DND-41 (cell line): ENCODE measurements at regions not wholly inside any gene's neighbourhood (a gene's known extent, or its start where the extent isn't known, plus 50 kb on each side); places are given as distances from the start of the nearest gene placed in this dataset.

Experiments used
- ATAC-seq: fragments of 200-7000 bp; cut with Tn5 transposase; 3 replicates; pipeline ENCODE4 v1.9.1; 2021; ENCODE audit warnings: low read depth; ENCODE audit not compliant: insufficient read depth
- DNase-seq: peaks from one replicate; pipeline ENCODE4 v3.0.0-alpha.2; 2020
- H2AFZ ChIP-seq: 2 replicates; pipeline ENCODE4 v1.6.0; 2012; ENCODE audit warnings: low read depth, low read length
- H3K27ac ChIP-seq: 2 replicates; pipeline ENCODE4 v1.5.1; 2012; ENCODE audit warnings: low read length, inconsistent platforms
- H3K27me3 ChIP-seq: fragments of 200-600 bp; sonication (generic); 2 replicates; pipeline ENCODE4 v1.6.0; 2012; ENCODE audit warnings: low read length, mild to moderate bottlenecking, inconsistent platforms; ENCODE audit not compliant: insufficient read depth, poor library complexity
- H3K36me3 ChIP-seq: 2 replicates; pipeline ENCODE4 v1.5.1; 2012; ENCODE audit warnings: low read length, inconsistent platforms; ENCODE audit not compliant: insufficient read depth
- H3K4me1 ChIP-seq: 2 replicates; pipeline ENCODE4 v1.5.1; 2012; ENCODE audit warnings: mild to moderate bottlenecking, low read length; ENCODE audit not compliant: insufficient read depth
- H3K4me2 ChIP-seq: 2 replicates; pipeline ENCODE4 v1.6.0; 2012; ENCODE audit warnings: mild to moderate bottlenecking, moderate library complexity, low read length, inconsistent platforms; ENCODE audit not compliant: insufficient read depth
- H3K4me3 ChIP-seq, 2 experiments: fragments of 200-600 bp in 1 of 2; shearing (Covaris generic) in 1 of 2; 2 replicates each; pipeline ENCODE4 v1.5.1; 2012 to 2016; ENCODE audit warnings: inconsistent platforms in 2 of 2, low read length in 2 of 2, mild to moderate bottlenecking in 2 of 2, low read depth in 1 of 2, moderate library complexity in 1 of 2
- H3K79me2 ChIP-seq: 2 replicates; pipeline ENCODE4 v1.6.0; 2012; ENCODE audit warnings: low read length, inconsistent platforms; ENCODE audit not compliant: insufficient read depth
- H3K9ac ChIP-seq: 2 replicates; pipeline ENCODE4 v1.6.0; 2012; ENCODE audit warnings: low read depth, mild to moderate bottlenecking, inconsistent platforms, low read length, moderate library complexity
- H3K9me3 ChIP-seq: 2 replicates; pipeline ENCODE4 v1.5.1; 2012; ENCODE audit warnings: low read length, moderate library complexity, mild to moderate bottlenecking, inconsistent platforms; ENCODE audit not compliant: insufficient read depth, severe bottlenecking
- H4K20me1 ChIP-seq: 2 replicates; pipeline ENCODE4 v1.6.0; 2012; ENCODE audit warnings: low read length; ENCODE audit not compliant: insufficient read depth
- CTCF ChIP-seq: IDR thresholded peaks from 2 replicates; pipeline ENCODE4 v1.5.1; 2012; ENCODE audit warnings: borderline replicate concordance, low read length, moderate library complexity, mild to moderate bottlenecking; ENCODE audit not compliant: poor library complexity, severe bottlenecking; ENCODE audit errors: extremely low read depth
- EZH2 ChIP-seq: IDR thresholded peaks from 3 replicates; pipeline ENCODE4 v1.6.1; 2012; ENCODE audit warnings: borderline replicate concordance, low read depth, mild to moderate bottlenecking, moderate library complexity, low read length, inconsistent platforms; ENCODE audit not compliant: severe bottlenecking

GRCh38 chr5:63894690-63895089 lies 67.6 kb downstream of the HTR1A start:
- no peaks in the 10 kb centered on the region for H3K4me1 ChIP-seq
- no peaks in the 10 kb centered on the region for H4K20me1 ChIP-seq
- DNase-seq, result no peak
- H3K27ac ChIP-seq, result no peak overlapping the region
- H3K9me3 ChIP-seq, result no peaks in the 10 kb centered on the region
- H3K4me2 ChIP-seq, result no peak overlapping the region
- H3K4me3 ChIP-seq, result no peak overlapping the region
- no peak overlapping the region for H3K9ac ChIP-seq
- no peaks in the 10 kb centered on the region for H3K27me3 ChIP-seq
- no peak for ATAC-seq
- TF ChIP-seq CTCF (no peak), EZH2 (no peak)
- no peak overlapping the region for H2AFZ ChIP-seq
- no peaks in the 10 kb centered on the region for H3K79me2 ChIP-seq
- no peaks in the 10 kb centered on the region for H3K36me3 ChIP-seq

GRCh38 chr5:63878788-63879187 lies 83.5 kb downstream of the HTR1A start:
- Histone ChIP-seq H3K79me2 (no peaks in the 10 kb centered on the region), H4K20me1 (no peaks in the 10 kb centered on the region), H3K9ac (no peak overlapping the region), H3K4me1 (no peaks in the 10 kb centered on the region), H3K27me3 (no peaks in the 10 kb centered on the region), H3K9me3 (no peaks in the 10 kb centered on the region), H3K4me2 (no peak overlapping the region), H2AFZ (no peak overlapping the region), H3K27ac (no peak overlapping the region), H3K36me3 (no peaks in the 10 kb centered on the region), H3K4me3 (no peak overlapping the region)
- no peak for TF ChIP-seq EZH2
- no peak for TF ChIP-seq CTCF
- ATAC-seq (no peak), DNase-seq (no peak)

GRCh38 chr5:63877961-63878360 lies 84.3 kb downstream of the HTR1A start:
- Histone ChIP-seq H3K9ac (no peak overlapping the region), H2AFZ (no peak overlapping the region), H3K4me1 (no peaks in the 10 kb centered on the region), H4K20me1 (no peaks in the 10 kb centered on the region), H3K4me3 (no peak overlapping the region), H3K9me3 (no peaks in the 10 kb centered on the region), H3K27me3 (no peaks in the 10 kb centered on the region), H3K79me2 (no peaks in the 10 kb centered on the region), H3K36me3 (no peaks in the 10 kb centered on the region), H3K4me2 (no peak overlapping the region), H3K27ac (no peak overlapping the region)
- TF ChIP-seq CTCF (no peak), EZH2 (no peak)
- no peak for ATAC-seq
- DNase-seq, result no peak

- Histone ChIP-seq H3K4me3 (no peak overlapping the region), H3K9ac (no peak overlapping the region), H2AFZ (no peak overlapping the region), H3K27me3 (no peaks in the 10 kb centered on the region), H3K27ac (no peak overlapping the region), H3K9me3 (peaks cover 3% of the 10 kb centered on the region), H3K36me3 (no peaks in the 10 kb centered on the region), H3K4me1 (no peaks in the 10 kb centered on the region), H4K20me1 (no peaks in the 10 kb centered on the region), H3K79me2 (no peaks in the 10 kb centered on the region), H3K4me2 (no peak overlapping the region)
- ATAC-seq (no peak), DNase-seq (no peak)
- no peak for TF ChIP-seq EZH2
These were observed 101.9 kb downstream of the HTR1A start for GRCh38 chr5:63860379-63860778.
